HG03097 (cell line): ENCODE measurements at regions not wholly inside any gene's neighbourhood (a gene's known extent, or its start where the extent isn't known, plus 50 kb on each side); places are given as distances from the start of the nearest gene placed in this dataset.

ENCODE experiments used
- ATAC-seq: cut with Tn5 transposase; IDR thresholded peaks from one replicate; pipeline ENCODE4 v1.9.1; 2021; ENCODE audit not compliant: unreplicated experiment, low FRiP score

DNA sequence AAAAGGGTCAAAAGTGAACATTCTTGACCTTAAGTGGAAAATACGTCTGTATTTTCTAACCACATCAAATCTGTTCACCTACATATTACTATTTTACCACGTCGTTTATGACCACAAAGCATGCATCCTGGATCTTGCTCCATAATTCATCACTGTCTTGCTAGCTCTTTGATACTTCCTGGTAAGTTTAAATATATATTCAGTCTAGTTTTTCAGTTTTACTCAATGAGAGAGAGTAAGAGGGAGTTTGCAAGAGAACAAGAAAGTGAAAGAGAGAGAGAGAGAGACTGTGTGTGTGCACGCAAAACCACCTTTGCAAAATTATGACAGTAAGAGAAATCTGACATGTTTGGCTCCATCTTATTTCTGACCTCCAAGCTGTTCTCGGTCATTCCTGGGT lies 173.7 kb upstream of the GALNTL6 start:
- peak; percentile 94 for ATAC-seq

DNA sequence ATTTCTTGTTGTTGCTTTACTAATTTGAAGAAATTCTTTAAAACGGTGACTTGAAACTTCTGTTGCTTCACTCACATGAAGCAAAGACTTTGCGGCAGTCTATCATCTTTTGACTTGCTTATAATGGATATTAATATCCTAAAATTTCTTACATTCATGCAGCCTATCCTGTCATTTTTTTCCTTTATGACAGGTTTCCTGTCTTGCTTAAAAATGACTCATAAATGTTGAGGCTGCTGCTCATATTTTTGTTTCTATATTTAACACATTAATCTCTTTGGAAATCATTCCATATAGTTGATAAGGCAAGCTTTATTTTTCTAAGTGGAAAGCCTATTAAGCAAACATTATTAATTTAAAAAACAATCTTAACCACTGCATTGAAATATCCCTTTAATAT lies 176.6 kb upstream of the GALNTL6 start:
- no peak for ATAC-seq

DNA sequence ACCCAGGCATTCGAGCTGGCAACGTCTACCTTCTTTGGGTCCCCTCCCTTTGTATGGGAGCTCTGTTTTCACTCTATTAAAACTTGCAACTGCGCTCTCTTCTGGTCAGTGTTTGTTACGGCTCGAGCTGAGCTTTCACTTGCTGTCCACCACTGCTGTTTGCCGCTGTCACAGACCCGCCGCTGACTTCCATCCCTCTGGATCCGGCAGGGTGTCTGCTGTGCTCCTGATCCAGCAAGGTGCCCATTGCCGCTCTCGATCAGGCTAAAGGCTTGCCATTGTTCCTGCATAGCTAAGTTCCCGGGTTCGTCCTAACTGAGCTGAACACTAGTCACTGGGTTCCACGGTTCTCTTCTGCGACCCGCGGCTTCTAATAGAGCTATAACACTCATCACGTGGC lies 183.5 kb upstream of the GALNTL6 start:
- no peak for ATAC-seq

DNA sequence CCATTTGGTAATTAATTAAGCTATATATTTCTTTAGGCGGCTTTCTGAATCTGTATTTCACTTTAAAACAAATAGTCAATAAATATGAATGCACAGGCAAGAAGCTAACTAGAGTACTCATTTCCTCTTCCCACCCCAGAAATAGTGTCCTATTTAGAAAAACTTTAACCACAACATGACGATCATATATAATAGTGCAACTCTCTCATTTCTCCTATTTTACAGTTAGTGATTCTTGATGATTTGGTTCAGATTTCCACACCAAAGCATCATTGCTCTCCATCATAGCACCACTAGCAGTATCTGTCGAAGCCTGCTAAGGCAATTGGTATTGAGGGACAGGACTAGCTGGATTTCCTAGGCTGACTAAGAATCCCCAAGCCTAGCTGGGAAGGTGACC lies 184.0 kb upstream of the GALNTL6 start:
- ATAC-seq: peak; percentile 75

DNA sequence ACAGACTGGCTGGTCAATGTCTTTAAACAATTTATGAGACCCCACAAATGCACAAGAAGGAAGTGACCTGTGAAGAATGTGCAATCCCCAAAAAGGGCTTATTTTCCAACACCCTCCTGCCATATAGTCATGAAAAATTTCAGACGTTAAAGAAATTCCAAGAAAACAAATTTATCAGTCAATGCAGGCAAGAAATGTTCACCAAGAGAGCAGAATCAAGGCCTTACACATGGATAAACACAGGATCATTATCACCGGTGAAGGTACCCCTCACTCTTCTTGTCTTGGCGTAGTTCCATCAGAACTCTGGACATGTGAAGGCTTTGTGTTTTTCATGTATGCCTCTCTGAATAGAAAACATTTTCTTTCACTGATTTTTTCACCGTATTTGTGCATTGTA lies 186.7 kb upstream of the GALNTL6 start:
- ATAC-seq: no peak

DNA sequence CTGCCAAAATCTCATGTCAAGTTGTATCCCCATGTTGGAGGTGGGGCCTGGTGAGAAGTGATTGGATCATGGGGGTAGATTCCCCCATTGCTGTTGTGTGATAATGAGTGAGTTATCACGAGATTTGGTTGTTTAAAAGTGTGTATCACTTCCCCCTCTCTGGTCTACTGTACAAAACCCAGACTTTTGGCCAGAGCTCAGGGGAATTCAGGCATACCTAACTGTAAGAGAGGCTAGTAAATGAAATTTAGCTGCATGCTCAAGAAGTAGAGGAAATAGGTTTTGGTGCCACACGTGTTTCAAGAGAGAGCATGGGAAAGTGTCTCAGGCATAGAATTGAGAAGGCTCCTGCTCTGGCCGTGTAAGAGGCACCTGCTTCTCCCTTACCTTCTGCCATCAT lies 190.5 kb upstream of the GALNTL6 start:
- ATAC-seq: no peak

DNA sequence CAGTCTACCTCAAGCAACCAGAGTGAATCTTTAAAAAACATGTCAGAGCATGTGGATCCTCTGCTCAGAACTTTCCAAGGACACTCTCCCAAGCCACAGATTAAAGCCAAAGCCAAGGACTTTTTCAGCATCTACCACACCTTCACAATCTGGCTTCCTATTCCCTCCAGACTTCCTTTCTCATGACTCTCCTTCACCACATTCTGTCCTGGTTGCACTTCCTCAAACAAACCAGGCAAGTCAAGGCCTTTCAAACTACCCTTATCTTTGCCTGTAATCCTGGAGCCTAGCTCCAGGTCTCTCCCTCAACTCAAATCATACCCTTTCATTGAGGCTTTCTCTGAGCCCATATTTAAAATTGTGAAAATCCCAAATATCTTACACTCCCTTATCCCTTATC lies 191.6 kb upstream of the GALNTL6 start:
- peak; percentile 49 for ATAC-seq

DNA sequence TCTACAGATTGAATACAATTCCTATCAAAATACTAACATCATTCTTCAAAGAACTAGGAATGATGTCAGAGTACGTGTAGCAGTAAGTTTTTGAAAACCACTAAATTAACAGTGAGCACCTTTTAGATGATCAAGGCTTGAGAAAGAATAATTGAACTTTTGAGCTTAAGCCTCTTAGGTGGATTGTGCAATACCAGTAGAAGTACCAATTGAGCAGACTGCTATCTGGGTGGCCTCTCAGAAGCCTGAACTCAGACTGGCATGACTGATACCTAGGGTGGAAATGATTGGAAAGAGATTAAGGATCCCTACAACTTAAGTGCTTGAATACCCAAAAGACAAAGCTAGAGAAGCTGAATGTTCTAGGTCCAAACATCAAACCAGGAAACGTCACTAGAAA lies 200.3 kb upstream of the GALNTL6 start:
- no peak for ATAC-seq

DNA sequence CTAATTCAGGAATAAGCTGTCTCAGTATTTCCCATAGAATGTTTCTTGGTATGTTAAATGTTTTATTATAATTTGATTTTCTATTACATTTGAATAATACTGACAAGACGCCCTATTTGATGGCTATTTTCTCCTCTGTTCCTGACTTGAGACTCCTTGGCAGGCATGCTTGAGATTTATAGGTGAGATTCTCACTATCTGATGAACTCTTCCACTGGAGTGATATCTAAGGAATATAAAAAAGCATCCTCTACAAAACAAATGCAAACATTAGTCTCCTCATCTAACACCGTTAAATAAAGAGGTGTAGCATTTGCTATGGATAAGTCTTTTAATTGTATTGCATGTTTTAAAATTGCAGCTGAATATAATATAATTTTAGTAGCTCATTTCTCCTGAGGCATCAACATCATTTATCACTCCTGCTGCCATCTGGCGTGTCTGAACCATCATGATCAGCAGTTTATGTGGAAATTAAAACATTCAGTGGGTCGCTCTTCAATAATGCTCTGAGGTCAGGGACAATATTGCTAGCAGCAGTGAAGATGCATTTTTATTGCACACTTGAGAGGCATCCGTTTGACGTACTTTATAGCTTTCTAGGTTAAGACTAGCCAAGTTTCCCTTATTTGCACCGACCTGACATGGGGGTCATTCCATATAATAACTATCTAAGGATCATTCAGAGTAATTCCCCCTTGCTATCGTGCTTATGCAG lies 210.4 kb upstream of the GALNTL6 start:
- ATAC-seq: no peak

DNA sequence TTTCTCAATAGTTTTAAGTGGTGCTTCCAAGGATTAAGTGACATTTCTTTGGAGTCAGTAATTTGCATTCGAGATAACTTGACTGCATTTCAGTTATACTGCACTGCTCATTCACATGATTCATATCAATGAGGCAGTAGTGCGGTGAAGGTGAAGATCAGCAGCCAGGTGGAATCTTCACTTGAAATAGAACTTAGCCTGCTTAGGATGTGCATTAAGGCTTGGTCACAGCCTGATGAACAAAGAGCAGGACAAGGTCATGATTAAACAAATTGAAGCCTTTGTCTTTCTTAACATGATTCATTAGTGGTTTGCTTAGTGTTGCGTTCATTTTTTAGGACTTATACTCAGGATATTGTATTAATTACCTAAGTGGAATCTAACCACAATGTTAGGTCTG lies 212.1 kb upstream of the GALNTL6 start:
- ATAC-seq: no peak

DNA sequence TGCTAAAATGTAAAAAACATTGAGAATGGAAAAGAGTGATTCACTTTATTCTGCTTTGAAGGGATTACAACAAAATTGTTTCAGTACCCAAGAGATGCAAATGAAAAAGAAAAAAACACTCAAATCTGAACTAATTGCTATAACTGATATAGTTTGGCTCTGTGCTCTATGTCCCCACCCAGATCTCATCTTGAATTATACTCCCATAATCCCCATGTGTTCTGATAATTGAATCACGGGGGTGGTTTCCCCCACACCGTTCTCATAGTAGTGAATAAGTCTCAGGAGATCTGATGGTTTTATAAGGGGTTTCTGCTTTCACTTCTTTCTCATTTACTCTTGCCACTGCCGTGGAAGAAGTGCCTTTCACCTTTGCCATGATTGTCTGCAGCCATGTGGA lies 213.6 kb upstream of the GALNTL6 start:
- no peak for ATAC-seq

DNA sequence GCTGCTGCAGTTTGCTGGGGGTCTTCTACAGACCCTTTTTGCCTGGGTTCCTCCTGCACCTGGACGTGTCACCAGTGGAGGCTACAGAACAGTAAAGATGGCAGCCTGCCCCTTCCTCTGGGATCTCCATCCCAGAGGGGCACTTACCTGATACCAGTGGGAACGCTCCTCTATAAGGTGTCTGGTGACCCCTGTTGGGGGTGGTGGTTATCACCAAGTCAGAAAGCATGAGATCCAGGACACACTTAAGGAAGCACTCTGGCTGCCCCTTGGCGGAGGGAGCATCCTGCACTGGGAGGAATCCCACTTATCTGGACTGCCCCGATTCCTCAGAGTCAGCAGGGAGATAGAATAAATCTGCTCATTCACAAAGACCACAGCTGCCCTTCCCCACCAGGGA lies 218.9 kb upstream of the GALNTL6 start:
- ATAC-seq: no peak

DNA sequence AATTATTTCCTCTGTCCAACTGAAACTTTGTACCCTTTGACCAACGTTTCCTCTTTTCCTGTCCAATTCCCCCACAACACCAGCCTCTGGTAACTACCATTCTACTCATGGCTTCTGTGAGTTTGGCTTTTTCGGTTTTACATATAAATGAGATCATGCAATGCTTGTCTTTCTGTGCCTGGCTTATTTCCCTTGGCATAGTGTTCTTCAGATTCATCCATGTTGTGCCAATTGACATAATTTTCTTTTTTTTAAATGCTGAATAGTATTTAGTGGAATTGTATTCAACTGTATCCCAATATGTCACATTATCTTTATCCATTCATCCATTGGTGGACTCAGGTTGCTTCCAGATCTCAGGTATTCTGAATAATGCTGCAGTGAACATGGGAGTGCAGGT lies 222.5 kb upstream of the GALNTL6 start:
- no peak for ATAC-seq

DNA sequence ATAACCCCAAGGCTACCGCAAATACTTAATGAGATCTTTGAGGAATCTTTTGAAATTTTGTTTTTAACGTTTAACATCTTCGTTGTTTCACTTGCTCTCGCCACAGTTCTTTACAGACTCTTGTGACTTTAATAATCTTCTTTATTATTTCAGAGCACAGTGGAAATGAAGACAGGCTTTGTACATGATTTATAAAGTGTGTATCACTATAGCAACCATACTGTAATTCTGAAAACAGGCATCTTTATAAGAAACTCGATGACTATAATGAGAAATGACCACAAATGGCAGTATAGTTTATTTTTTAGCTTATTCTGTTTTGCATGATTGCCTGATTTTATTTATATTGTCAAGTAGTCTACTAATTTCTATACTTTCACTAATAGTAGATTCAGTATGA lies 224.4 kb upstream of the GALNTL6 start:
- no peak for ATAC-seq

DNA sequence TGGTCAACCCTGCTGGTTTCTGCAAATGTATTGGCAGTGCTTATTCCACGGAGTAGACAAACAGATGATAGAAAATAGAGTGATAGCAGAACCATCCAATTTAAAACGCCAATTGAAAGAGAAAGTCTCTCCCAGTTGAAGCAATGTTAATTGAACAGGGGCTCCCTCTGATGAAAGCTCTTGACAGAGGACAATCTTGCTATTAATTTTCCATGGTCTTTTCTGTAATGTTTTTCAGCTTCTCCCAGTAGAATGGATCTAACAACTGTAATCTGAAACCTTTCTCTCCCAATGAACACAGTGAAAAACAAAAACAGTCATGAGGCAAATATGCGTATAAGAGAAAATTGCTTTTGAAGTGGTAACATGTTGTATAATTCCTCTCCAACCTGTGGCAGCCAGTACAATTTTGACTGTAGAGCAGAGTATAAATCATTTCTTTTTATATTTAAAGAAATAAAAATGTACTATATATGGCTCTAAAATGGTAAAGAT lies 225.1 kb upstream of the GALNTL6 start:
- ATAC-seq: no peak

DNA sequence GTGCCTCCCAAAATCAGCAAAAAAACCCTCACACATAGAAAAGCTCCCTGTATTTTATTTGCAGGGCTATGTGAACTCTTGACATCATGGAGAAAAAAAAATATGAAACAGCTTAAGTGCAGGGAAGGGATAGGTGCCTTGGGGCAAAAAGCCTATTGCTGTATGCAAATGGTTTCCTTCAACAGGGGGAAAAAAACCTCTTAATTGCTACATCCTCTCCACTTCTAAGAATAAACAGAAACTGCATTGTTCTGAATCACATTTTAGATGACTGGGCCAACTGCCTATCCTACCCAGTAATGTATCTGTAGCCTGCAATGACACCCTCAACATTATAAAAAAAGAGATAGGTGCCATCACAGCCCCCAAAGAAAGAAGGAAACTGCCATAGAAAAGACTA lies 229.4 kb upstream of the GALNTL6 start:
- no peak for ATAC-seq

DNA sequence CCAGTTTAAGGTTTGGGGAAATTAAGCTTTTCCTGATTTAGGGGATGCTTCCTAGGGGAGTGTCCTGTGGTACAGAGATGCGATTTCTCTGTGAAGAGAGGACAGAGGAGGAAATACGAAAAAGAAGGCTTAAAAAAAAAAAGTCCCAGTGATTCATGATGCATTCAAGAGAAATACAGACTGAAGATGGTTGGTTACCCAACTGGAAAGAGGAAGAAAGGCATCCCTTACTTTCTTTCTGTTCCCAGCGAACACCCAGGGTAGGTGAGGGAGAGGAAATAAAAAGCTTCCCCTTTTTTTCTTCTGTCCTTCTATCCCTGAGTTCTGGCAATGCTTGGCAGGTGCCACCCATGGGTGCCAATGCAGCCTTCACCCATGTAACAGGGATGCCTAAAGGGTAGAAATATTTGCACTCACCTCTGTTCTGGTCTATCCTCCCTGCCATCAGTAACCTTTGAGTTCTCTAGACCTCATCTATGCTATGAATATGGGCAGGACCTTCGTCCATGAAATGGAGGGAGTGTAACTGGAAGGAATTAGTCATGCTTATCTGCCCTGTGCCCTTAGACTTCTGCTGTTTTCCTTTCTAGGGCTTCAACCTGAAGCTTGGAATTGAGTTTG lies 230.1 kb upstream of the GALNTL6 start:
- ATAC-seq: no peak

DNA sequence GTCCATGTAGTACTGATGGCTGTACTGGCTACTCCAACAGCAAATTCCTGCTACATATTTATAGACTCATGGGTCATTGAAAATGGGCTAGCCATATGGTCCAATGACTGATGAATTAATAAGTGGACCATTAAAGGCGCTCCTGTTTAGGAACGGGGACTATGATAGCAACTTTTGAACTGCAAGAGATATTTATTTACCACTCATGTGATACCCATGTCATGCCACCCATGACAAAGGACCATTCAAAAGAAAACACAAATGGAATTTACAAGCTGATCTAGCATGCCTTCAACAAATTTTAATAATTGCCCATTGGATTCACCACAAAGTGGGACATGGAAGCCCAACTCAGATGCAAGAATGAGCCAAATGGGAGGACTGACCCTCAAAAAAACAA lies 240.0 kb upstream of the GALNTL6 start:
- no peak for ATAC-seq

DNA sequence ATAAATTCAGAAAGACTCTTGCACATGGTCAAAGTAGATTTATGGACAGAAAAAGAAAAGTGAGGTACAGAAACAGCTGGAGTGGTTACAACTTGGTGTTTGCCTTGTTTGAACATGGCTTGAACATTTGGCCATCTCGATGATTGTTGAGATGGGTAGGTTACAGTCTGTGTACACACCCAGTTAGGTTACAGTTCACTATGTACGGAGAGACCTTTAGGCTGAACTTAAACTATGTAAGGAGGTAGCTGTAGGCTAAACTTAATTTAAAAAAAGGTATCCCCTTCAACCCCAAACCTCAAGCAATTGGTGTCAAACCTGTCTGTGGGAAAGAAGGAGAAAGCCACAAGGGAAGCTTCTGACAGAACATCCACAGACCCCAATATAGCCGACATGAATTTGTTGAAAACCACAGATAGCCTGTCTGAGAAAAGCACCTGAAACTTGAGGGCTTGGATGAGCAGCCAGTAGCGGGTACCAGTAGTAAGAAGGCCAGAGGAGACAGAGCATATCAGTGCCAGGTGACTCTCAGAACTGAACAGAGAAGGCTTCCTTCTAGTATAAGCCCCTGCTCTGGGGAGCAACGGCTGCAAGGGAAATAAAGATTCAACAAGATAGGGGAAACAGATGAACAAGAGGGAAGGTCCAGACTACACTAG lies 247.9 kb upstream of the GALNTL6 start:
- peak; percentile 87 for ATAC-seq

DNA sequence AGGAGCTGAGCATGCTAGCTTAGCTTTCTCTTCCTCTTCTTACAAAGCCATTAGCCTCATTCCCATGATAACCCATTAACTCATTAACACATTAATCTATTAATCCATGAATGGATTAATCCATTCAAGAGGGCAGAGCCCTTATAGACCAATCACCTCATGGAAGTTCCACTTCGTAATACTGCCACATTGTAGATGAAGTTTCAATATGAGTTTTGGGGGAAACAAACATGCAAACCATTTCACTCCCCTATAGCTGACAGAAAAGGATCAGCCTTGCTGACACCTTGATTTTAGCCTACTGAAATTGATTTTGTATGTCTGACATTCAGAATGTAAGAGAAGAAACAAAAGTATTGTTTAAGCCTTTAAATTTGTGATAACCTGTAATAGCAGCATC lies 251.8 kb upstream of the GALNTL6 start:
- no peak for ATAC-seq

DNA sequence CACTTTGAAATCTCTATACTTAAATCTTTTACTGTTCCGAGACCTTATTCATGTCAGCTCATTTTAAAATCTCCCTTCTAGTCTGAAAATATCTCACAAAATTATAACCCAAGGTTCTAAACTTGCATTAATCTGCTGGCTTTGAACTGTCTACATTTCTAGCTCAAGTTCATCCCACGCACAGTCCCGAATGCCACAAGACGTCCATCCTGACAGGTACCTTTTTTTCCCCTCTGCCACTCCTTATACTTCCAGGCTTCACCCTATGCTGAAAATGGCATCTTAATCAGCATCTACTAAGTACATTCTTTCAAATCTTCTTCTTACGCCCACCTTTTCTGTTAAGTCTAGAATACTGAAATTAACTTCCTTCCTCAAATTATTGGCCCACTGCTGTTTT lies 259.2 kb upstream of the GALNTL6 start:
- no peak for ATAC-seq

DNA sequence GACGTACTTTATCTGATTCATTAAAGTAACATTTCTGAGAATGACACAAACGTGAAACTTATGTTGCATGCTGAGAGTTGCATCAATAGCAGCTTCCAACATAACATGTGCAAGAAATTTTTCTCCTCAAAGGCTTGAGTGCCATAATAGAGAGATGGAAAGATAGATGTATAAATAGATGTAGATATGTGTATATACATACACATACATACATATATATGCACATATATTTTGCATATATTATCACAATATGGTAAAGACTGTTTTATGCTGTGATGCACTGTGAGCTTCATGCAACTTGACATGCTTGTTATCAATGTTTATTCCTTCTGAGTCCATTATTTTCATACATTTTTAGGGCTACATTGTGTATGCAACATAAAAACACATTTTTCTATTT lies 270.6 kb upstream of the GALNTL6 start:
- no peak for ATAC-seq
